ENCODE measurements at regions not wholly inside any gene's neighbourhood (a gene's known extent, or its start where the extent isn't known, plus 50 kb on each side); places are given as distances from the start of the nearest gene placed in this dataset.

DNA sequence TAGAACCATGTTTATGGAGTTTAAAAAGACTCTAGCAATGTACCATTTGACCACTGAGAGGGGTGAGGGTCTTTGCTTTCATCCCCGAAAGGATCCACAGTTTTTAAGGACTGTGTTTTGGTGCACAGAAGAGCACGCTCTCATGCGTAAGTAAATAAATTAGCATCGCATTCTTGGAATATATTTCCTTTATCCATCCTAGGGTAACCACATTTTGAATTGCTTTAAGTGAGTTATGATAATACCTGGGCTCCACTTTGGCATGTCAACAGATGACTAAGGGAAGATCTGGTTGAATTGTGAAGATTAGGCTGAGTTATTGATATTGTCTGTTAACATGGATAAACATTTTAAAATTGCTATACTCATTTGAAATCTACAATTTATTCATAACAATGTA is 89.4 kb upstream of the EDIL3 start:
- Histone ChIP-seq H3K27me3 (ENCODE audit: control insufficient read depth in 4 of 4, insufficient read depth in 4 of 4, low read length in 3 of 4) (no peaks in the 10 kb centered on the region), H3K4me3 (ENCODE audit: low read depth in 1 of 3, low read length in 3 of 3) (no peak overlapping the region), H3K36me3 (ENCODE audit: control insufficient read depth in 4 of 4, insufficient read depth in 3 of 4, low read depth in 1 of 4, low read length in 3 of 4) (no peaks in the 10 kb centered on the region), H3K9ac (ENCODE audit: low read depth in 1 of 2, low read length in 2 of 2) (no peak overlapping the region), H3K27ac (ENCODE audit: low read depth in 1 of 2, low read length in 2 of 2) (no peak overlapping the region), H3K9me3 (ENCODE audit: control insufficient read depth in 4 of 4, low read length in 3 of 4) (no peaks in the 10 kb centered on the region), H3K4me1 (ENCODE audit: control insufficient read depth in 4 of 4, insufficient read depth in 4 of 4, low read length in 3 of 4) (no peaks in the 10 kb centered on the region)
- no peak for DNase-seq (ENCODE audit: low spot score)
- 93% methylated on average over 4 of the region's 4 CpGs for WGBS
- TF ChIP-seq HNF4G (IDR thresholded peaks at IDR 0.05): no peak
- TF ChIP-seq, protein P1, sequence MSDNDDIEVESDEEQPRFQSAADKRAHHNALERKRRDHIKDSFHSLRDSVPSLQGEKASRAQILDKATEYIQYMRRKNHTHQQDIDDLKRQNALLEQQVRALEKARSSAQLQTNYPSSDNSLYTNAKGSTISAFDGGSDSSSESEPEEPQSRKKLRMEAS (IDR thresholded peaks at IDR 0.05): no peak
- TF ChIP-seq HNF4A (conservative IDR thresholded peaks at IDR 0.05): no peak
- TF ChIP-seq RXRA (IDR thresholded peaks at IDR 0.05): no peak

DNA sequence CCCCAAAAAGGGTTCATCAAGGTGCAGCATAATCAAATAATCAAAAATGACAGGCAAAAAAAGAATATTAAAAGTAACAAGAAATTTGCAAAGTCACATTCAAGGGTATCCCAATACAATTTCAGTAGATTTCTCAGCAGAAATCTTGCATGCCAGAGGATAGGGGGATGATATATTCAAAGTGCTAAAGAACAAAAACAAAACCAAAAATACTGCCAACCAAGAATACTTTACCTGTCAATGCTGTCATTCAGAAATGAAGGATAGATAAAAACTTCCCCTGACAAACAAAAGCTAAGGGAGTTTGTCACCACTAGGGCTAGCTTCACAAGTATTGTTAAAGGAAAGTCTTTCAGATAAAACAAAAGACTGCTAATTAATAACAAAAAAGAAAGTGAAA is 68.7 kb upstream of the EDIL3 start:
- Histone ChIP-seq H3K4me3 (ENCODE audit: low read depth in 1 of 3, low read length in 3 of 3) (no peak overlapping the region), H3K9me3 (ENCODE audit: control insufficient read depth in 4 of 4, low read length in 3 of 4) (no peaks in the 10 kb centered on the region), H3K27me3 (ENCODE audit: control insufficient read depth in 4 of 4, insufficient read depth in 4 of 4, low read length in 3 of 4) (no peaks in the 10 kb centered on the region), H3K9ac (ENCODE audit: low read depth in 1 of 2, low read length in 2 of 2) (no peak overlapping the region), H3K36me3 (ENCODE audit: control insufficient read depth in 4 of 4, insufficient read depth in 3 of 4, low read depth in 1 of 4, low read length in 3 of 4) (no peaks in the 10 kb centered on the region), H3K4me1 (ENCODE audit: control insufficient read depth in 4 of 4, insufficient read depth in 4 of 4, low read length in 3 of 4) (no peaks in the 10 kb centered on the region), H3K27ac (ENCODE audit: low read depth in 1 of 2, low read length in 2 of 2) (no peak overlapping the region)
- no peak for DNase-seq (ENCODE audit: low spot score)
- no peak for TF ChIP-seq SP1 (IDR thresholded peaks at IDR 0.05)
- no peak for TF ChIP-seq FOXA2 (IDR thresholded peaks at IDR 0.05)
- TF ChIP-seq, protein P1 (IDR thresholded peaks at IDR 0.05): no peak
- no peak for TF ChIP-seq HNF4A (conservative IDR thresholded peaks at IDR 0.05)
- TF ChIP-seq RAD21 (IDR thresholded peaks at IDR 0.05): no peak
- TF ChIP-seq GABPA (IDR thresholded peaks at IDR 0.05 in 1 of 2, conservative IDR thresholded peaks at IDR 0.05 in 1 of 2): no peak
- no peak for TF ChIP-seq JUND (IDR thresholded peaks at IDR 0.05)
- no peak for TF ChIP-seq FOXA1 (IDR thresholded peaks at IDR 0.05)
- TF ChIP-seq, protein P2, sequence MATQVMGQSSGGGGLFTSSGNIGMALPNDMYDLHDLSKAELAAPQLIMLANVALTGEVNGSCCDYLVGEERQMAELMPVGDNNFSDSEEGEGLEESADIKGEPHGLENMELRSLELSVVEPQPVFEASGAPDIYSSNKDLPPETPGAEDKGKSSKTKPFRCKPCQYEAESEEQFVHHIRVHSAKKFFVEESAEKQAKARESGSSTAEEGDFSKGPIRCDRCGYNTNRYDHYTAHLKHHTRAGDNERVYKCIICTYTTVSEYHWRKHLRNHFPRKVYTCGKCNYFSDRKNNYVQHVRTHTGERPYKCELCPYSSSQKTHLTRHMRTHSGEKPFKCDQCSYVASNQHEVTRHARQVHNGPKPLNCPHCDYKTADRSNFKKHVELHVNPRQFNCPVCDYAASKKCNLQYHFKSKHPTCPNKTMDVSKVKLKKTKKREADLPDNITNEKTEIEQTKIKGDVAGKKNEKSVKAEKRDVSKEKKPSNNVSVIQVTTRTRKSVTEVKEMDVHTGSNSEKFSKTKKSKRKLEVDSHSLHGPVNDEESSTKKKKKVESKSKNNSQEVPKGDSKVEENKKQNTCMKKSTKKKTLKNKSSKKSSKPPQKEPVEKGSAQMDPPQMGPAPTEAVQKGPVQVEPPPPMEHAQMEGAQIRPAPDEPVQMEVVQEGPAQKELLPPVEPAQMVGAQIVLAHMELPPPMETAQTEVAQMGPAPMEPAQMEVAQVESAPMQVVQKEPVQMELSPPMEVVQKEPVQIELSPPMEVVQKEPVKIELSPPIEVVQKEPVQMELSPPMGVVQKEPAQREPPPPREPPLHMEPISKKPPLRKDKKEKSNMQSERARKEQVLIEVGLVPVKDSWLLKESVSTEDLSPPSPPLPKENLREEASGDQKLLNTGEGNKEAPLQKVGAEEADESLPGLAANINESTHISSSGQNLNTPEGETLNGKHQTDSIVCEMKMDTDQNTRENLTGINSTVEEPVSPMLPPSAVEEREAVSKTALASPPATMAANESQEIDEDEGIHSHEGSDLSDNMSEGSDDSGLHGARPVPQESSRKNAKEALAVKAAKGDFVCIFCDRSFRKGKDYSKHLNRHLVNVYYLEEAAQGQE (IDR thresholded peaks at IDR 0.05): no peak
- TF ChIP-seq, protein P3, sequence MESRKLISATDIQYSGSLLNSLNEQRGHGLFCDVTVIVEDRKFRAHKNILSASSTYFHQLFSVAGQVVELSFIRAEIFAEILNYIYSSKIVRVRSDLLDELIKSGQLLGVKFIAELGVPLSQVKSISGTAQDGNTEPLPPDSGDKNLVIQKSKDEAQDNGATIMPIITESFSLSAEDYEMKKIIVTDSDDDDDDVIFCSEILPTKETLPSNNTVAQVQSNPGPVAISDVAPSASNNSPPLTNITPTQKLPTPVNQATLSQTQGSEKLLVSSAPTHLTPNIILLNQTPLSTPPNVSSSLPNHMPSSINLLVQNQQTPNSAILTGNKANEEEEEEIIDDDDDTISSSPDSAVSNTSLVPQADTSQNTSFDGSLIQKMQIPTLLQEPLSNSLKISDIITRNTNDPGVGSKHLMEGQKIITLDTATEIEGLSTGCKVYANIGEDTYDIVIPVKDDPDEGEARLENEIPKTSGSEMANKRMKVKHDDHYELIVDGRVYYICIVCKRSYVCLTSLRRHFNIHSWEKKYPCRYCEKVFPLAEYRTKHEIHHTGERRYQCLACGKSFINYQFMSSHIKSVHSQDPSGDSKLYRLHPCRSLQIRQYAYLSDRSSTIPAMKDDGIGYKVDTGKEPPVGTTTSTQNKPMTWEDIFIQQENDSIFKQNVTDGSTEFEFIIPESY (IDR thresholded peaks at IDR 0.05): no peak
- TF ChIP-seq, protein P4, sequence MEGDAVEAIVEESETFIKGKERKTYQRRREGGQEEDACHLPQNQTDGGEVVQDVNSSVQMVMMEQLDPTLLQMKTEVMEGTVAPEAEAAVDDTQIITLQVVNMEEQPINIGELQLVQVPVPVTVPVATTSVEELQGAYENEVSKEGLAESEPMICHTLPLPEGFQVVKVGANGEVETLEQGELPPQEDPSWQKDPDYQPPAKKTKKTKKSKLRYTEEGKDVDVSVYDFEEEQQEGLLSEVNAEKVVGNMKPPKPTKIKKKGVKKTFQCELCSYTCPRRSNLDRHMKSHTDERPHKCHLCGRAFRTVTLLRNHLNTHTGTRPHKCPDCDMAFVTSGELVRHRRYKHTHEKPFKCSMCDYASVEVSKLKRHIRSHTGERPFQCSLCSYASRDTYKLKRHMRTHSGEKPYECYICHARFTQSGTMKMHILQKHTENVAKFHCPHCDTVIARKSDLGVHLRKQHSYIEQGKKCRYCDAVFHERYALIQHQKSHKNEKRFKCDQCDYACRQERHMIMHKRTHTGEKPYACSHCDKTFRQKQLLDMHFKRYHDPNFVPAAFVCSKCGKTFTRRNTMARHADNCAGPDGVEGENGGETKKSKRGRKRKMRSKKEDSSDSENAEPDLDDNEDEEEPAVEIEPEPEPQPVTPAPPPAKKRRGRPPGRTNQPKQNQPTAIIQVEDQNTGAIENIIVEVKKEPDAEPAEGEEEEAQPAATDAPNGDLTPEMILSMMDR (IDR thresholded peaks at IDR 0.05; ENCODE audit: low read depth, low read length, missing input control): no peak

All from liver (tissue), 8 donors.